Ramos (cell line): ENCODE measurements at regions not wholly inside any gene's neighbourhood (a gene's known extent, or its start where the extent isn't known, plus 50 kb on each side); places are given as distances from the start of the nearest gene placed in this dataset.

Experiments used
- in situ Hi-C: fragments of 300-500 bp; cut with MboI; formaldehyde crosslinking; loops from one replicate; pipeline ENCODE4 v1.14.3; 2022; ENCODE audit warnings: low sequenced_read_pairs; ENCODE audit not compliant: unreplicated experiment

- in situ Hi-C loops = no loop called here
Measured at GRCh38 chr1:4527819-4528218, 126.6 kb upstream of the AJAP1 start.

- in situ Hi-C loops = no loop called here
Measured at GRCh38 chr1:4528590-4528989, 125.8 kb upstream of the AJAP1 start.

- in situ Hi-C loops = no loop called here
Measured at GRCh38 chr1:4529446-4530165, 124.8 kb upstream of the AJAP1 start.

GRCh38 chr1:4530166-4530785 lies 124.1 kb upstream of the AJAP1 start:
- in situ Hi-C loops = no loop called here

- in situ Hi-C loops = no loop called here
Measured at GRCh38 chr1:4531842-4532241, 122.6 kb upstream of the AJAP1 start.

GRCh38 chr1:4532656-4533055 lies 121.8 kb upstream of the AJAP1 start:
- in situ Hi-C loops = no loop called here

- in situ Hi-C loops = no loop called here
Measured at GRCh38 chr1:4546911-4547310, 107.5 kb upstream of the AJAP1 start.

- in situ Hi-C loops = no loop called here
Measured at GRCh38 chr1:4549930-4550329, 104.5 kb upstream of the AJAP1 start.

- in situ Hi-C loops = no loop called here
Measured at GRCh38 chr1:4550941-4551340, 103.5 kb upstream of the AJAP1 start.

GRCh38 chr1:4551706-4552105 lies 102.7 kb upstream of the AJAP1 start:
- in situ Hi-C loops = no loop called here

- in situ Hi-C loops = no loop called here
Measured at GRCh38 chr1:4553761-4554160, 100.6 kb upstream of the AJAP1 start.

GRCh38 chr1:4554271-4554865 lies 100.0 kb upstream of the AJAP1 start:
- in situ Hi-C loops = no loop called here

- in situ Hi-C loops = no loop called here
Measured at GRCh38 chr1:4557949-4558348, 96.5 kb upstream of the AJAP1 start.

- in situ Hi-C loops = no loop called here
Measured at GRCh38 chr1:4561205-4561604, 93.2 kb upstream of the AJAP1 start.

GRCh38 chr1:4562321-4562720 lies 92.1 kb upstream of the AJAP1 start:
- in situ Hi-C loops = no loop called here

GRCh38 chr1:4563586-4563985 lies 90.8 kb upstream of the AJAP1 start:
- in situ Hi-C loops = no loop called here

GRCh38 chr1:4564051-4564450 lies 90.4 kb upstream of the AJAP1 start:
- in situ Hi-C loops = no loop called here

- in situ Hi-C loops = no loop called here
Measured at GRCh38 chr1:4565166-4565565, 89.2 kb upstream of the AJAP1 start.

- in situ Hi-C loops = no loop called here
Measured at GRCh38 chr1:4565801-4566449, 88.5 kb upstream of the AJAP1 start.

- in situ Hi-C loops = no loop called here
Measured at GRCh38 chr1:4571263-4571662, 83.1 kb upstream of the AJAP1 start.

GRCh38 chr1:4573526-4573925 lies 80.9 kb upstream of the AJAP1 start:
- in situ Hi-C loops = no loop called here
